NB4 (cell line): ENCODE measurements at regions not wholly inside any gene's neighbourhood (a gene's known extent, or its start where the extent isn't known, plus 50 kb on each side); places are given as distances from the start of the nearest gene placed in this dataset.

Experiments used
- DNase-seq: peaks from one replicate; pipeline ENCODE4 v3.0.0; 2010; ENCODE audit warnings: low read depth
- H3K4me3 ChIP-seq: one replicate; pipeline ENCODE4 v1.5.1; 2011; ENCODE audit warnings: mild to moderate bottlenecking, low read depth, low read length, moderate library complexity
- CTCF ChIP-seq: IDR thresholded peaks from one replicate; pipeline ENCODE4 v1.5.1; 2012; ENCODE audit warnings: low read depth, low read length
- MAX ChIP-seq: IDR thresholded peaks from 2 replicates; pipeline ENCODE4 v1.6.1; 2011; ENCODE audit warnings: low read depth, low read length
- MYC ChIP-seq: IDR thresholded peaks from 2 replicates; pipeline ENCODE4 v1.6.1; 2011; ENCODE audit warnings: low read depth, low read length
- POLR2A ChIP-seq: IDR thresholded peaks from 2 replicates; pipeline ENCODE4 v1.6.1; 2011; ENCODE audit warnings: mild to moderate bottlenecking; ENCODE audit not compliant: insufficient read length; ENCODE audit errors: extremely low read depth

GRCh38 chr17:77403854-77404253, 263.1 kb downstream of the SEC14L1 start:
- TF ChIP-seq MAX (no peak), POLR2A (no peak), CTCF (no peak), MYC (no peak)
- H3K4me3 ChIP-seq = no peak overlapping the region
- no peak for DNase-seq

- TF ChIP-seq POLR2A (no peak), CTCF (no peak), MYC (peak; percentile 77), MAX (peak; percentile 86)
- peak; percentile 92 for DNase-seq
- H3K4me3 ChIP-seq = no peak overlapping the region
Observed at GRCh38 chr17:77404812-77405581, 264.2 kb downstream of the SEC14L1 start.

- H3K4me3 ChIP-seq = peak overlapping the region; percentile 16
- peak; percentile 92 for DNase-seq
- no peak for TF ChIP-seq CTCF
- peak; percentile 40; the same call in 1 of the 2 replicates for TF ChIP-seq MAX
- TF ChIP-seq MYC = peak; percentile 59; the same call in 1 of the 2 replicates
- TF ChIP-seq POLR2A = no peak
Observed at GRCh38 chr17:77405867-77406732, 265.3 kb downstream of the SEC14L1 start.

GRCh38 chr17:77407321-77408277, 266.8 kb downstream of the SEC14L1 start:
- no peak overlapping the region for H3K4me3 ChIP-seq
- no peak for DNase-seq
- TF ChIP-seq POLR2A (no peak), MYC (no peak), CTCF (no peak), MAX (no peak)

GRCh38 chr17:77408284-77408683, 267.5 kb downstream of the SEC14L1 start:
- no peak for DNase-seq
- no peak overlapping the region for H3K4me3 ChIP-seq
- no peak for TF ChIP-seq MAX
- no peak for TF ChIP-seq MYC
